MM.1S (cell line): ENCODE measurements at regions not wholly inside any gene's neighbourhood (a gene's known extent, or its start where the extent isn't known, plus 50 kb on each side); places are given as distances from the start of the nearest gene placed in this dataset.

Source experiments
- DNase-seq: peaks from one replicate; pipeline ENCODE4 v3.0.0-alpha.2; 2015
- H2AFZ ChIP-seq: fragments of 300-600 bp; sonication (generic); 2 replicates; pipeline ENCODE4 v1.6.0; 2016; ENCODE audit warnings: antibody characterized with exemption, low read length
- H3F3A ChIP-seq: fragments of 300-600 bp; sonication (generic); 2 replicates; pipeline ENCODE4 v1.6.1; 2016; ENCODE audit warnings: mild to moderate bottlenecking, antibody characterized with exemption, low read length, moderate library complexity, mixed read lengths; ENCODE audit not compliant: insufficient read depth
- H3K27ac ChIP-seq: fragments of 300-600 bp; sonication (generic); 2 replicates; pipeline ENCODE4 v1.5.1; 2016; ENCODE audit warnings: mild to moderate bottlenecking, low read length
- H3K27me3 ChIP-seq: fragments of 300-600 bp; sonication (generic); replicated peaks from 2 replicates; pipeline ENCODE4 v1.6.0; 2016; ENCODE audit warnings: low read length; ENCODE audit not compliant: insufficient read depth
- H3K36me3 ChIP-seq: fragments of 300-600 bp; sonication (generic); replicated peaks from 2 replicates; pipeline ENCODE4 v1.6.1; 2016; ENCODE audit warnings: mild to moderate bottlenecking, low read length, mixed read lengths; ENCODE audit not compliant: insufficient read depth
- H3K4me1 ChIP-seq: fragments of 300-600 bp; sonication (generic); 2 replicates; pipeline ENCODE4 v1.6.1; 2016; ENCODE audit warnings: low read length, mixed read lengths
- H3K4me2 ChIP-seq: fragments of 300-600 bp; sonication (generic); 2 replicates; pipeline ENCODE4 v1.6.0; 2016; ENCODE audit warnings: low read depth, low read length
- H3K4me3 ChIP-seq: fragments of 300-600 bp; sonication (generic); 2 replicates; pipeline ENCODE4 v1.5.1; 2016; ENCODE audit warnings: low read length, mixed read lengths
- H3K79me2 ChIP-seq: fragments of 300-600 bp; sonication (generic); 2 replicates; pipeline ENCODE4 v1.6.1; 2016; ENCODE audit warnings: mixed run types, low read length, mixed read lengths
- H3K9ac ChIP-seq: fragments of 300-600 bp; sonication (generic); 2 replicates; pipeline ENCODE4 v1.6.1; 2016; ENCODE audit warnings: low read length, mixed read lengths
- H3K9me2 ChIP-seq: fragments of 300-600 bp; sonication (generic); replicated peaks from 2 replicates; pipeline ENCODE4 v1.6.1; 2016; ENCODE audit warnings: mild to moderate bottlenecking, low read length, mixed read lengths; ENCODE audit not compliant: insufficient read depth
- H3K9me3 ChIP-seq: fragments of 300-600 bp; sonication (generic); replicated peaks from 2 replicates; pipeline ENCODE4 v1.6.1; 2016; ENCODE audit warnings: mild to moderate bottlenecking, low read length, mixed read lengths; ENCODE audit not compliant: insufficient read depth
- H4K20me1 ChIP-seq: fragments of 300-600 bp; sonication (generic); 2 replicates; pipeline ENCODE4 v1.6.1; 2016; ENCODE audit warnings: mild to moderate bottlenecking, low read length, moderate library complexity, mixed read lengths; ENCODE audit not compliant: insufficient read depth
- EZH2 ChIP-seq: fragments of 300-600 bp; sonication (generic); optimal IDR thresholded peaks from 2 replicates; pipeline ENCODE3; 2017; ENCODE audit warnings: low read depth, mild to moderate bottlenecking, antibody characterized with exemption, low read length, mixed read lengths
- EZH2phosphoT487 ChIP-seq: fragments of 300-600 bp; sonication (generic); IDR thresholded peaks from 2 replicates; pipeline ENCODE4 v1.6.1; 2018; ENCODE audit warnings: antibody characterized with exemption, low read length
- TF ChIP-seq, protein P1 (sequence below): fragments of 300-600 bp; sonication (generic); IDR thresholded peaks from 2 replicates; pipeline ENCODE4 v1.5.1; 2016; ENCODE audit warnings: antibody characterized with exemption, low read length, mixed read lengths

- Histone ChIP-seq H3K9me2 (no peaks in the 10 kb centered on the region), H3K4me3 (no peak overlapping the region), H3K4me1 (no peaks in the 10 kb centered on the region), H3K79me2 (no peaks in the 10 kb centered on the region), H3K4me2 (no peak overlapping the region), H3K27ac (no peak overlapping the region), H2AFZ (no peak overlapping the region), H3K9ac (no peak overlapping the region), H3K9me3 (no peaks in the 10 kb centered on the region), H3F3A (no peaks in the 10 kb centered on the region), H3K27me3 (no peaks in the 10 kb centered on the region), H4K20me1 (no peaks in the 10 kb centered on the region), H3K36me3 (no peaks in the 10 kb centered on the region)
- TF ChIP-seq EZH2phosphoT487 (no peak), EZH2 (no peak)
- TF ChIP-seq, protein P1, sequence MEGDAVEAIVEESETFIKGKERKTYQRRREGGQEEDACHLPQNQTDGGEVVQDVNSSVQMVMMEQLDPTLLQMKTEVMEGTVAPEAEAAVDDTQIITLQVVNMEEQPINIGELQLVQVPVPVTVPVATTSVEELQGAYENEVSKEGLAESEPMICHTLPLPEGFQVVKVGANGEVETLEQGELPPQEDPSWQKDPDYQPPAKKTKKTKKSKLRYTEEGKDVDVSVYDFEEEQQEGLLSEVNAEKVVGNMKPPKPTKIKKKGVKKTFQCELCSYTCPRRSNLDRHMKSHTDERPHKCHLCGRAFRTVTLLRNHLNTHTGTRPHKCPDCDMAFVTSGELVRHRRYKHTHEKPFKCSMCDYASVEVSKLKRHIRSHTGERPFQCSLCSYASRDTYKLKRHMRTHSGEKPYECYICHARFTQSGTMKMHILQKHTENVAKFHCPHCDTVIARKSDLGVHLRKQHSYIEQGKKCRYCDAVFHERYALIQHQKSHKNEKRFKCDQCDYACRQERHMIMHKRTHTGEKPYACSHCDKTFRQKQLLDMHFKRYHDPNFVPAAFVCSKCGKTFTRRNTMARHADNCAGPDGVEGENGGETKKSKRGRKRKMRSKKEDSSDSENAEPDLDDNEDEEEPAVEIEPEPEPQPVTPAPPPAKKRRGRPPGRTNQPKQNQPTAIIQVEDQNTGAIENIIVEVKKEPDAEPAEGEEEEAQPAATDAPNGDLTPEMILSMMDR: no peak
- no peak for DNase-seq
Measured at GRCh38 chr16:66049865-66050264, 316.6 kb upstream of the CDH5 start.

DNA sequence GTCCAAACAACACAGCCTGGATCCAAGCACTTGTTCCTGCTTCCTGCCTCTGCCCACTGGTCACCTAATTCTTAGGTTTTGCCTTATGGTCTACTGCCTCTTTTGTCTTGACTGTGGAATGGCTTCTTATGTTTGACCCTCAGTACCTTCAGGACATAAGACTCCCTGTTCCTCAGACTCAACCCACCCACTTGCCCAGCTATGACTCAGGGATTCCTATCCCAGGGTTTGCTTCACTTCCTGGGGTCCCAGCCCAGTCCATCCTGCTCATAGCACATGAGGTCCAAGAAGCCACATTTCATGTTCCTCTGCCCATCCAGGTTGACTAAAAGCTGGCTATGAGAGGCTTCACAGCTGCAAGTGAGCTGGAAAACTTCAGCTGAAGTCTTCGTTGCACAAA is 320.9 kb upstream of the CDH5 start:
- no peak overlapping the region for H3K4me2 ChIP-seq
- H3K9me2 ChIP-seq: no peaks in the 10 kb centered on the region
- H3K79me2 ChIP-seq: no peaks in the 10 kb centered on the region
- H3F3A ChIP-seq: no peaks in the 10 kb centered on the region
- H3K9me3 ChIP-seq: no peaks in the 10 kb centered on the region
- no peaks in the 10 kb centered on the region for H3K27me3 ChIP-seq
- H3K27ac ChIP-seq: no peak overlapping the region
- DNase-seq: no peak
- H3K4me1 ChIP-seq: no peaks in the 10 kb centered on the region
- H3K4me3 ChIP-seq: no peak overlapping the region
- H3K36me3 ChIP-seq: no peaks in the 10 kb centered on the region
- H2AFZ ChIP-seq: no peak overlapping the region
- no peak overlapping the region for H3K9ac ChIP-seq
- TF ChIP-seq EZH2phosphoT487 (no peak), EZH2 (no peak)
- TF ChIP-seq, protein P1: no peak
- no peaks in the 10 kb centered on the region for H4K20me1 ChIP-seq

GRCh38 chr16:66044556-66044955 is 321.9 kb upstream of the CDH5 start:
- Histone ChIP-seq H3K36me3 (no peaks in the 10 kb centered on the region), H3K9ac (no peak overlapping the region), H3K9me3 (no peaks in the 10 kb centered on the region), H3K4me3 (no peak overlapping the region), H3K79me2 (no peaks in the 10 kb centered on the region), H2AFZ (no peak overlapping the region), H3K4me2 (no peak overlapping the region), H3F3A (no peaks in the 10 kb centered on the region), H4K20me1 (no peaks in the 10 kb centered on the region), H3K4me1 (no peaks in the 10 kb centered on the region), H3K27ac (no peak overlapping the region), H3K27me3 (no peaks in the 10 kb centered on the region), H3K9me2 (no peaks in the 10 kb centered on the region)
- DNase-seq: no peak
- TF ChIP-seq, protein P1: no peak
- no peak for TF ChIP-seq EZH2phosphoT487
- TF ChIP-seq EZH2: no peak
